K562 (cell line): ENCODE measurements at regions not wholly inside any gene's neighbourhood (a gene's known extent, or its start where the extent isn't known, plus 50 kb on each side); places are given as distances from the start of the nearest gene placed in this dataset.

Experiments
- CUX1 ChIP-seq: fragments of 200-800 bp; sonication (Bioruptor generic); IDR thresholded peaks from 2 replicates; pipeline ENCODE4 v1.6.1; 2016; ENCODE audit warnings: missing genetic modification characterization, missing compliant biosample characterization
- DDX20 ChIP-seq: fragments of 450-650 bp; IDR thresholded peaks from 2 replicates; pipeline ENCODE4 v1.6.1; 2016; ENCODE audit warnings: missing genetic modification characterization, low read depth, mild to moderate bottlenecking, missing compliant biosample characterization, moderate library complexity
- FOXA1 ChIP-seq: fragments of 450-650 bp; IDR thresholded peaks from 2 replicates; pipeline ENCODE4 v1.6.1; 2016; ENCODE audit warnings: mild to moderate bottlenecking, borderline replicate concordance
- HNRNPK ChIP-seq: fragments of 200-400 bp; formaldehyde crosslinking; IDR thresholded peaks from one replicate; pipeline ENCODE4 v1.6.1; 2018; ENCODE audit warnings: mild to moderate bottlenecking, low read depth, low read length; ENCODE audit not compliant: poor library complexity, severe bottlenecking
- HSF4 ChIP-seq: fragments of 250-450 bp; sonication (Bioruptor Pico); IDR thresholded peaks from 2 replicates; pipeline ENCODE4 v2.1.2; 2022; ENCODE audit warnings: mild to moderate bottlenecking, moderate library complexity, borderline replicate concordance
- MTA1 ChIP-seq: fragments of 450-650 bp; IDR thresholded peaks from 2 replicates; pipeline ENCODE4 v1.6.1; 2017; ENCODE audit warnings: borderline replicate concordance
- POLR2A ChIP-seq: fragments of 450-650 bp; conservative IDR thresholded peaks from 2 replicates; pipeline ENCODE4 v1.6.1; 2016
- POLR3A ChIP-seq: IDR thresholded peaks from 2 replicates; pipeline ENCODE4 v1.6.1; 2011; ENCODE audit warnings: borderline replicate concordance, mild to moderate bottlenecking, moderate library complexity; ENCODE audit not compliant: insufficient read length, insufficient read depth; ENCODE audit errors: extremely low read depth
- PPARD ChIP-seq: fragments of 250-450 bp; sonication (Bioruptor Pico); IDR thresholded peaks from 2 replicates; pipeline ENCODE4 v1.8.0; 2022; ENCODE audit warnings: inconsistent platforms, mild to moderate bottlenecking, moderate library complexity
- SLC30A9 ChIP-seq: fragments of 250-450 bp; sonication (Bioruptor Pico); IDR thresholded peaks from 2 replicates; pipeline ENCODE4 v1.8.0; 2022; ENCODE audit warnings: mild to moderate bottlenecking, moderate library complexity
- YBX1 ChIP-seq: fragments of 450-650 bp; IDR thresholded peaks from 2 replicates; pipeline ENCODE4 v1.7.1; 2016; ENCODE audit warnings: mild to moderate bottlenecking
- ZBTB49 ChIP-seq: sonication (generic); formaldehyde crosslinking; IDR thresholded peaks from 2 replicates; pipeline ENCODE4 v1.8.0; 2022; ENCODE audit warnings: missing genetic modification reagents, mild to moderate bottlenecking, borderline replicate concordance
- ZEB2 ChIP-seq: fragments of 450-650 bp; IDR thresholded peaks from 2 replicates; pipeline ENCODE4 v1.6.1; 2016
- ZFX ChIP-seq: sonication (generic); formaldehyde crosslinking; IDR thresholded peaks from 2 replicates; pipeline ENCODE4 v1.8.0; 2022; ENCODE audit warnings: mild to moderate bottlenecking, missing genetic modification reagents, moderate library complexity
- ZHX1 ChIP-seq: fragments of 150-350 bp; conservative IDR thresholded peaks from 2 replicates; pipeline ENCODE4 v1.6.1; 2014; ENCODE audit warnings: low read length
- ZNF134 ChIP-seq: fragments of 250-450 bp; sonication (Bioruptor Pico); conservative IDR thresholded peaks from 2 replicates; pipeline ENCODE4 v1.4.0; 2020
- ZNF184 ChIP-seq: sonication (generic); formaldehyde crosslinking; IDR thresholded peaks from 2 replicates; pipeline ENCODE4 v1.5.0; 2020; ENCODE audit warnings: missing genetic modification reagents
- ZNF3 ChIP-seq: fragments of 250-450 bp; sonication (Bioruptor Pico); IDR thresholded peaks from 2 replicates; pipeline ENCODE4 v1.5.0; 2021; ENCODE audit warnings: mild to moderate bottlenecking, moderate library complexity
- ZNF780A ChIP-seq: fragments of 250-450 bp; sonication (Bioruptor Pico); IDR thresholded peaks from 2 replicates; pipeline ENCODE4 v1.5.0; 2021; ENCODE audit warnings: mild to moderate bottlenecking
- ZNF785 ChIP-seq: fragments of 250-450 bp; sonication (Bioruptor Pico); IDR thresholded peaks from 2 replicates; pipeline ENCODE4 v1.4.0; 2020; ENCODE audit warnings: mild to moderate bottlenecking

- TF ChIP-seq ZBTB49 (CRISPR knock-in tag) (no peak), POLR2A (peak; percentile 5; the same call in 1 of the 2 replicates), ZNF785 (CRISPR knock-in tag) (no peak), ZNF3 (no peak), DDX20 (tag) (no peak), PPARD (CRISPR knock-in tag) (no peak), HSF4 (CRISPR knock-in tag) (no peak), ZNF184 (CRISPR knock-in tag) (no peak), MTA1 (no peak), ZNF134 (CRISPR knock-in tag) (no peak), HNRNPK (no peak), ZFX (CRISPR knock-in tag) (peak; percentile 39; the same call in 1 of the 2 replicates), CUX1 (CRISPR knock-in tag) (no peak), ZEB2 (no peak), ZHX1 (no peak), FOXA1 (no peak), ZNF780A (CRISPR knock-in tag) (no peak), POLR3A (no peak), YBX1 (no peak), SLC30A9 (CRISPR knock-in tag) (no peak)
Observed at GRCh38 chr1:9429342-9429711, 109.9 kb upstream of the SLC25A33 start (continued).
